GM12872 (cell line): ENCODE measurements at regions not wholly inside any gene's neighbourhood (a gene's known extent, or its start where the extent isn't known, plus 50 kb on each side); places are given as distances from the start of the nearest gene placed in this dataset.

Experiments
- TF ChIP-seq, protein P1 (sequence below): IDR thresholded peaks from 3 replicates; pipeline ENCODE4 v1.5.1; 2011; ENCODE audit warnings: low read depth, mild to moderate bottlenecking, low read length, moderate library complexity; ENCODE audit not compliant: insufficient read depth

DNA sequence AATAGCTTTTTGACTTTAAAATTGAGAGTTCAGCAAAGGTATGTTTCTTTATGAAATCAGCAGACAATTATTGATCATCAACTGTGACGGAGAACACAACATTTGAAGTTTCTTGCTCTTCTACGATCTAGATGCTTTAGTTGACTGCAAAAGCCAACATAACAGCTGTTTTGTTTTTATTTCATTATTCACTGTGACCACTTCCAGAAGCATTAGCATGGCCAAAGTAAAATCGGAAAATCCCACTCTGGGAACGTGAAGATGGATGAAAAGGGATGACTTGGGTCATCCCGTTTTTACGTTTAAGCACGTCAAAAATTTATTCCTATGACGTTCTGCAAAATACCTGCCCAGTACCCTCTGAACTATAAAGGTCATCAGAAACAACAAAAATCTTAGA, 833.0 kb upstream of the ADAMTS5 start:
- TF ChIP-seq, protein P1, sequence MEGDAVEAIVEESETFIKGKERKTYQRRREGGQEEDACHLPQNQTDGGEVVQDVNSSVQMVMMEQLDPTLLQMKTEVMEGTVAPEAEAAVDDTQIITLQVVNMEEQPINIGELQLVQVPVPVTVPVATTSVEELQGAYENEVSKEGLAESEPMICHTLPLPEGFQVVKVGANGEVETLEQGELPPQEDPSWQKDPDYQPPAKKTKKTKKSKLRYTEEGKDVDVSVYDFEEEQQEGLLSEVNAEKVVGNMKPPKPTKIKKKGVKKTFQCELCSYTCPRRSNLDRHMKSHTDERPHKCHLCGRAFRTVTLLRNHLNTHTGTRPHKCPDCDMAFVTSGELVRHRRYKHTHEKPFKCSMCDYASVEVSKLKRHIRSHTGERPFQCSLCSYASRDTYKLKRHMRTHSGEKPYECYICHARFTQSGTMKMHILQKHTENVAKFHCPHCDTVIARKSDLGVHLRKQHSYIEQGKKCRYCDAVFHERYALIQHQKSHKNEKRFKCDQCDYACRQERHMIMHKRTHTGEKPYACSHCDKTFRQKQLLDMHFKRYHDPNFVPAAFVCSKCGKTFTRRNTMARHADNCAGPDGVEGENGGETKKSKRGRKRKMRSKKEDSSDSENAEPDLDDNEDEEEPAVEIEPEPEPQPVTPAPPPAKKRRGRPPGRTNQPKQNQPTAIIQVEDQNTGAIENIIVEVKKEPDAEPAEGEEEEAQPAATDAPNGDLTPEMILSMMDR, result no peak

DNA sequence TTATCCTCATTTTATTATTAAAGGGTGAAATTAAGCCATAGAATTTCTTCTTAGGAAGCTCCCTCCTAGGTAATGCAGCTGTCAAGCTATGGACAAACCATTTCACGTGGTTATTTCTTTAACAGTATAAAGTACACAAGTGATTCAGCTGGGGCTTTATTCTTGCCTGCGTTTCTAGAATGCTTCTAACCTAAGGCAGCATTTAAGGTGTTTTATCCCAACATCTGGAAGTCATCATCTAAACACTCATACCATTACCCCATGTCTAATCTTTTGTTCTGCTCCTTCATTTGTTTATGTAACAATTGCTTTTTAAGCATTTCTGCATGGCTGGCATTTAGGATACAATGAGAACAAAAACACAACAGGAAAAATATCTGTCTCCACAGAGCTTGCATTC, 829.2 kb upstream of the ADAMTS5 start:
- TF ChIP-seq, protein P1, result no peak

DNA sequence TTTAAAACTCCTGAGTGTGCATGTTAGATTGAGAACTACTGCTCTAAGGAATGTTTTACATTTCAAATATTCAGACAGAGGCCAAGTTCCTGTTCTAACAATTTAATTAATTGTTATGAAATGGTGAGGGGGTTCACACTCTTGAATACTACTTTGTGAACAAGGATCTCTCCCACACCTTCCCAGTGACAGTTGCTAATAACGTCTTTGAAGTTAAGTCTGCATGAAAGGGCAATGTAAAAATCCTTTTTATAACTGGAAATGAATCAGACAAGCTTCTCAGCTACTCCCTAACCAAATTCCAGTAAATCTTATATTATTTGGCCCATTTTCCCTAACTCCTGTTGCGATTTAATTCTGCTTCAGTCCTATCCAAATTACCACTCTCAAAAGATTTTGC, 828.5 kb upstream of the ADAMTS5 start:
- TF ChIP-seq, protein P1, result no peak

DNA sequence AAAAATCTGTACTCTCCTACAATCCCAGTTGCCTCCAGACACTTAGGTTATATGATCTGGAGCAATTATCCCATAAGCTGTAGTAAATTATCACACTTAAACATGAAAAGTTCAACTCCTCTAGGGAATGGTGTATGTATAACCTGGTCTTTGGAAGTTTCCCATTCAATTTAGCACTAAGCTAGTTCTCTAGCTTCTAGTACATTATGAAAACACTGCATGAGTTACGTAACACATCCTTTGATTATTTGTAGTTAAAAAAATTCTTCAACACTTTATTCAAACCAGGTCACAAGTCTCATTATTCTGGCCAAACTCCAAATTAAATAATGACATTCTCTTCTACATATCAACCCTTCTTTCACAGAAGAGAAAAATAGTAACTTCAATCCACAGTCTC, 827.0 kb upstream of the ADAMTS5 start:
- TF ChIP-seq, protein P1, result no peak

DNA sequence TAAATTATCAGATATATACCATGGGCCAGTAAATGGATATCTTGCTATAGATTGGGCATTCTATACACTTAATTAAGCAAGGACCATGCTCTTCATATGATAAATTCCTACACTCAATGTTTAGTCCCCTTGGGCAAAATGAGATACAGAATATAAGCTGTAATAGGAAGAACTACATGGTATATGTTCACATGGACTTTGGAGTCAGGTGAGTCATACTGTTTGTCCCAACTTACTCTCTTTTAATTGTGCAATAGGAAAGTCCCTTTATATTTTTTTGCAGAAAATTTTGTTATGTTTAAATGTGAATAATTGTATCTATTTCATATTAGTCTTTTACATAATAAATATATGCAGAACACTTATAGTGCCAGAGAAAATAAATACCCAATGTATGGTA, 820.2 kb upstream of the ADAMTS5 start:
- TF ChIP-seq, protein P1, result no peak

DNA sequence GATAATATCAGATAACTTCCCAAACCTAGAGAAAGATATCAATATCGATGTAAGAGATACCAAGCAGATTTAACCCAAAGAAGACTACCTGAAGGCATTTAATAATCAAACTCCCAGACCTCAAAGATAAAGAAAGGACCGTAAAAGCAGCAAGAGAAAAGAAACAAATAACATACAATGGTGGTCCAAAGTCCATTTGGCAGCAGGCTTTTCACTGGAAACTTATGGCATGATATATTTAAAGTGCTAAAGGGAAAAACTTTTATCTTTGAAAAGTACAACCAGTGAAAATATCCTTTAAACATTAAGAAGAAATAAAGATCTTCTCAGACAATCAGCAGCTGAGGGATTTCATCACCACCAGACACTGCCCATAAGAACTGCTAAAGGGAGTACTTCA, 812.7 kb upstream of the ADAMTS5 start:
- TF ChIP-seq, protein P1, result no peak

DNA sequence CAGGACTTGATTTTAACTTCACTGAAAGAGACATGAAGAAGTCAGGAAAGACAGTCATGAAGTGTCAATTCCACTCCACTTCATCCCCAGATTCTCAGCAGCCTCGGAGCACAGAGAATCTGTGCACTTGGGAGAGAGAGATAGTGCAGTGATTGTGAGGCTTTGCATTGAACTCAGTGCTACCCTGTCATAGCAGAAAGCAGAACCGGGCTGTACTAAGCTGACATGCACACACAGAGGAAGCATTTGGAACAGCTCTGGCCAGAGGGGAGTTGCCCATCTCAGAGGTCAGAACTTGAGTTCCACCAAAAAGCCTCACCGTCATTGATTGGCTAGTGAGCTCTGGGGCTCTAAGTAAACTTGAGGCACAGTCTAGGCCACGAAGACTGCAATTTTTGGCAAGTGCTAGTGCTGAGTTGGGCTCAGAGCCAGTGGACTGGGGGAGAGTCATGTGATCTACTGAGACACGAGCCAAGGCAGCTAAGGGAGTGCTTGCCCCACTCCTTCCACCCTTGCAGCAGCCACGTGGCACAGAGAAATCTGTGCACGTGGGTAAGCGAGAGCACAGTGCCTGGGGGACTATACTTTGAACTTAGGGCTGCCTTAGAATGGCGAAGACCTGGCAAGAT, 810.2 kb upstream of the ADAMTS5 start:
- TF ChIP-seq, protein P1, result no peak

DNA sequence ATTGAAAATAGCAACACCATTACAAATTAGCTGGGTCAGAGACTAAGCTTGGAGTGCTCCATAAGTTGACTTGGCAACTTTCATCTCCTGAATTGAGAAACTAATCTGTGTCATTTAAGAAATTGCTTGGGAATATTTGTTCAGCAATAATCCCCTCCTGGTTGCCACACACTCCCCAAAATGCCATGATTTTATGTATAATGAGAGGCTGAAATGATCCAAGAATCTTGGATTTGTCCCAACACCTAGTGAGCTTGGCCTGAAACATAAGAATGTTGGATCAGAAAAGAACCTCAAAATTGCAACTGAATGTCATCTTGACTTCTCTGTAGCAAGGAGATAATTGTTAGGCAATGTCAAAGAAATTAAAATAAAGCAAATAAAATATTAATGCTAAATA, 805.9 kb upstream of the ADAMTS5 start:
- TF ChIP-seq, protein P1, result no peak
